GM12874 (cell line): ENCODE measurements at regions not wholly inside any gene's neighbourhood (a gene's known extent, or its start where the extent isn't known, plus 50 kb on each side); places are given as distances from the start of the nearest gene placed in this dataset.

Experiments
- CTCF ChIP-seq: IDR thresholded peaks from 2 replicates; pipeline ENCODE4 v1.5.1; 2011; ENCODE audit warnings: low read depth, mild to moderate bottlenecking, control low read depth, low read length, moderate library complexity; ENCODE audit not compliant: insufficient read depth

GRCh38 chr12:86376052-86376451, 119.9 kb upstream of the MGAT4C start:
- TF ChIP-seq CTCF, result no peak

GRCh38 chr12:86373813-86374212, 117.6 kb upstream of the MGAT4C start:
- no peak for TF ChIP-seq CTCF

- no peak for TF ChIP-seq CTCF
These were observed 110.9 kb upstream of the MGAT4C start for GRCh38 chr12:86367137-86367536.

- no peak for TF ChIP-seq CTCF
These were observed 93.0 kb upstream of the MGAT4C start for GRCh38 chr12:86349196-86349595.

- TF ChIP-seq CTCF, result no peak
These were observed 77.8 kb upstream of the MGAT4C start for GRCh38 chr12:86333955-86334522.

- no peak for TF ChIP-seq CTCF
These were observed 75.3 kb upstream of the MGAT4C start for GRCh38 chr12:86331457-86331856.

- no peak for TF ChIP-seq CTCF
These were observed 74.8 kb upstream of the MGAT4C start for GRCh38 chr12:86331012-86331411.
